GM12865 (cell line): ENCODE measurements at regions not wholly inside any gene's neighbourhood (a gene's known extent, or its start where the extent isn't known, plus 50 kb on each side); places are given as distances from the start of the nearest gene placed in this dataset.

Experiments
- DNase-seq: peaks from one replicate; pipeline ENCODE4 v3.0.0; 2010; ENCODE audit warnings: low read depth
- H3K4me3 ChIP-seq: 2 replicates; pipeline ENCODE4 v1.5.1; 2011; ENCODE audit warnings: mild to moderate bottlenecking, low read depth, low read length, control low read depth
- TF ChIP-seq, protein P1 (sequence below): IDR thresholded peaks from 2 replicates; pipeline ENCODE4 v1.5.1; 2011; ENCODE audit warnings: low read length, control low read depth, low read depth, inconsistent platforms; ENCODE audit not compliant: insufficient read depth; ENCODE audit errors: missing control alignments

DNA sequence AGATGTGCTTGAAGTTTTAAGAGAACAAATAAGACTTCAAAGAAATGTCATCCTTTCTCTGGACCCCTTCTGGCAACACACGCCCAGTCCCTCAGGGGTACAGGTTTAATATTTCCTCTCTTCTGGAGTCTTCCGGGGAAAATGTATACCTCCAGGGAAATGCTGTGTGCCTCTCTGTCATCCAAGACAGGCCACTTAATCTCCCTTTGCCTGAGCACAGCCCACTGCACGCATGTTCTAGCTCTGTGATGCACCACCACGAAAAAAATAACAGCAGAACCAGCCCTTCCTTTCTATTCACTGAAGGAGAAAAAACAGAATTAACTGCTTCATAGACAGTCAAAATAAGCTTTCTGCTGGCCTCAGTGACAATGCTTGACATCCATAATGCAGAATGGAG is 140.1 kb downstream of the RBFOX3 start:
- H3K4me3 ChIP-seq = no peak overlapping the region
- TF ChIP-seq, protein P1, sequence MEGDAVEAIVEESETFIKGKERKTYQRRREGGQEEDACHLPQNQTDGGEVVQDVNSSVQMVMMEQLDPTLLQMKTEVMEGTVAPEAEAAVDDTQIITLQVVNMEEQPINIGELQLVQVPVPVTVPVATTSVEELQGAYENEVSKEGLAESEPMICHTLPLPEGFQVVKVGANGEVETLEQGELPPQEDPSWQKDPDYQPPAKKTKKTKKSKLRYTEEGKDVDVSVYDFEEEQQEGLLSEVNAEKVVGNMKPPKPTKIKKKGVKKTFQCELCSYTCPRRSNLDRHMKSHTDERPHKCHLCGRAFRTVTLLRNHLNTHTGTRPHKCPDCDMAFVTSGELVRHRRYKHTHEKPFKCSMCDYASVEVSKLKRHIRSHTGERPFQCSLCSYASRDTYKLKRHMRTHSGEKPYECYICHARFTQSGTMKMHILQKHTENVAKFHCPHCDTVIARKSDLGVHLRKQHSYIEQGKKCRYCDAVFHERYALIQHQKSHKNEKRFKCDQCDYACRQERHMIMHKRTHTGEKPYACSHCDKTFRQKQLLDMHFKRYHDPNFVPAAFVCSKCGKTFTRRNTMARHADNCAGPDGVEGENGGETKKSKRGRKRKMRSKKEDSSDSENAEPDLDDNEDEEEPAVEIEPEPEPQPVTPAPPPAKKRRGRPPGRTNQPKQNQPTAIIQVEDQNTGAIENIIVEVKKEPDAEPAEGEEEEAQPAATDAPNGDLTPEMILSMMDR = no peak
- DNase-seq = no peak

DNA sequence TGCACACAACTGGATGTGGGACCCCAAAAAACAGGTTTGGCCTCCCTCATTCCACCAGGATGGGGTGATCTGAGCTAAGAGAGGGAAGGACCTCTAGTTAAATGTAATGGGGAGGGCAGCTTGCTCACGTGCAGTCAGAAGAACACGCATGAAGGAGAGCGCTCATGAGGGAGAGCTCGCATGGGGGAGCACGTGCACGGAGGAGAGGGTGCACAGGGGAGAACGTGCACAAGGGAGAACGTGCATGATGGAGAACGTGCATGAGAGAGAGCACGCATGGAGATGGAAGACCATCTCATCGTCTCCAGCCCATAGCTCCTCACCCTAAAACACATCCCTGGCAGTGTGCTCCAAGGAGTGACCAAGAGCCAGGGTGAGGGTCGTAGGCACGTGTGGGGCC is 141.2 kb downstream of the RBFOX3 start:
- DNase-seq = no peak
- TF ChIP-seq, protein P1 = no peak
- H3K4me3 ChIP-seq = no peak overlapping the region

- no peak for DNase-seq
- no peak overlapping the region for H3K4me3 ChIP-seq
- TF ChIP-seq, protein P1 = no peak
Measured at GRCh38 chr17:79468183-79468944, 142.5 kb downstream of the RBFOX3 start.

- H3K4me3 ChIP-seq = no peak overlapping the region
- no peak for DNase-seq
- TF ChIP-seq, protein P1 = no peak
Measured at GRCh38 chr17:79466562-79467350, 144.1 kb downstream of the RBFOX3 start.

DNA sequence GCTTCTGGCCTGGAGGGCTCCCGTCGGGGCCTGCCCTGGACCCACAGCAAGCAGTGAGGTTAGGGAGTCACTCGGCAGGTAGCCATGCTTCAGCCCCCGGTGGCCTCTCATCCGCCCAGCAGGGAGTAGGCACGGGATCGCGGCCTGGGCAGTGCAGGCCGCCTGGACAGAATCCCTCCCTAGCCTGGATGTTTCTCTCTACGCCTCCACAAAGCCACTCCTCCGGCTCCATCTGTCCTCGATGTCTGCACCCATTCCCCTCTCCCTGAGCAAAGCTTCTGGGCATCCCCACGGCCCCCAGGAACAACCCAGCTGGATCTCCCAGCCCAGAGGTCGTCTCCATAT is 145.2 kb downstream of the RBFOX3 start:
- TF ChIP-seq, protein P1 = no peak
- DNase-seq = no peak
- H3K4me3 ChIP-seq = no peak overlapping the region

DNA sequence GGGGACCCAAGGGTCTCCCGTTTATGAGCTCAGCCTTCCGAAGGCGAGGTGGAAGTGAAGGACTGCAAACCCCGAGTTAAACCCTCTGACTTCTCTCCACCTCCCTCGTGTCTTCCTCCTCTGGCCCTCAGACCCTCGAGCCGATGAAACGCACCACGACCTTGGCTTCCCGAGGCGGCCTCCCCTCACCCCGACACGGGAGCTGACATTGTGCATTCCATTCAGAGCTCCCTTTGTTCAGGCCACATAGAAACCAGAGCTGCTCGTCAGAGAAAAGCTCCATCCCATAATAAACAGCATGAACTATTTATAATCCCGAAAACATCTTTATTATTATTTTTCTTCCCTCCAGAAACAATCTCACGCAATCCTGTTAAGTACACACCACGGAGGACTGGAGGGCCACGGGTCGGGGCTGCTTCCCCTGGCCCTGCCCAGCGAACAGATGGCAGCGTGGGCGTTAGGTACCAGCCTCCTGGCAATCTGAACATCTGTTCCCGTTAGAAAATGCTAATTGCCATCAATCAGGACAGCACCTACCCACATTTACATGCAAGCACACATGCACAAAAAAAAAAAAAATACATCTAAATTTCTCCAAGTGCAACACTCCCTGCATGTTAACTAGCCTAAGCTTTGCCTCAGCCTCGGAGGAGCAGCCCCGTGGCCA is 145.7 kb downstream of the RBFOX3 start:
- TF ChIP-seq, protein P1 = no peak
- DNase-seq = no peak

More for the DNA sequence above, 145.7 kb downstream of the RBFOX3 start:
- H3K4me3 ChIP-seq = no peak overlapping the region
